ENCODE measurements at regions not wholly inside any gene's neighbourhood (a gene's known extent, or its start where the extent isn't known, plus 50 kb on each side); places are given as distances from the start of the nearest gene placed in this dataset.

DNA sequence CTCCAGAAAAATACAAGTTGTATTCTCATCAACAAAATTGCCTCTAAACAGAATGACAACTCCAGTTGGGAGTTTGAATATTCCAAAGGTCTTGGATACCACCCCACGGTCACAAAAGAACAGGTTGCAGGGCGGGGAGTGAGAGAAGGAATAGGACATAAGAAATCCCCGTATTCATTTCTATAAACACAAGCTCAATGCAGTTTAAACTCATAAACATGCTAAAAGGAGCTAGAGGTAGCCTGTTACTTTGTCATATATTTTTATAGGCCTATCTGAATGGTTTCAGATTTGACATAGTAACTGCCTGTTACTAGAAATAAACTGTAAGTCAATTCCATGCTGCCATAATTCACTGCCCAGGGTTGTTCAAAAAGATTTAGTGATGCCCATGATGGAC, 567.5 kb downstream of the BCL11A start:
- H3K27ac ChIP-seq (ENCODE audit: low read depth in 1 of 2, low read length in 2 of 2), result no peak overlapping the region
- H3K27me3 ChIP-seq (ENCODE audit: control insufficient read depth in 1 of 2, insufficient read depth in 2 of 2, low read length in 1 of 2), result no peaks in the 10 kb centered on the region
- H3K9me3 ChIP-seq (ENCODE audit: control insufficient read depth, low read length), result no peaks in the 10 kb centered on the region
- ATAC-seq (ENCODE audit: low FRiP score) (no peak), DNase-seq (no peak)
- 89 to 92% methylated on average over 3 of the region's 3 CpGs for WGBS, 2 donors
- no peaks in the 10 kb centered on the region for H3K36me3 ChIP-seq (ENCODE audit: control insufficient read depth in 1 of 2, insufficient read depth in 2 of 2, low read length in 1 of 2)
- H3K4me3 ChIP-seq (ENCODE audit: low read length in 2 of 2), result no peak overlapping the region
- no peaks in the 10 kb centered on the region for H3K4me1 ChIP-seq (ENCODE audit: control insufficient read depth in 1 of 2, insufficient read depth in 2 of 2, low read length in 2 of 2)
- intact Hi-C loops (cut with DNase I), result no loop called here

GRCh38 chr2:59974051-59974766, 579.2 kb downstream of the BCL11A start:
- Histone ChIP-seq H3K36me3 (ENCODE audit: control insufficient read depth in 1 of 2, insufficient read depth in 2 of 2, low read length in 1 of 2) (no peaks in the 10 kb centered on the region), H3K4me3 (ENCODE audit: low read length in 2 of 2) (no peak overlapping the region), H3K9me3 (ENCODE audit: control insufficient read depth, low read length) (no peaks in the 10 kb centered on the region), H3K4me1 (ENCODE audit: control insufficient read depth in 1 of 2, insufficient read depth in 2 of 2, low read length in 2 of 2) (no peaks in the 10 kb centered on the region), H3K27ac (ENCODE audit: low read depth in 1 of 2, low read length in 2 of 2) (no peak overlapping the region), H3K27me3 (ENCODE audit: control insufficient read depth in 1 of 2, insufficient read depth in 2 of 2, low read length in 1 of 2) (no peaks in the 10 kb centered on the region)
- DNase-seq (no peak), ATAC-seq (ENCODE audit: low FRiP score) (no peak)
- intact Hi-C loops (cut with DNase I), result no loop called here
- WGBS, 2 donors, result 83 to 84% methylated on average over 4 of the region's 4 CpGs

DNA sequence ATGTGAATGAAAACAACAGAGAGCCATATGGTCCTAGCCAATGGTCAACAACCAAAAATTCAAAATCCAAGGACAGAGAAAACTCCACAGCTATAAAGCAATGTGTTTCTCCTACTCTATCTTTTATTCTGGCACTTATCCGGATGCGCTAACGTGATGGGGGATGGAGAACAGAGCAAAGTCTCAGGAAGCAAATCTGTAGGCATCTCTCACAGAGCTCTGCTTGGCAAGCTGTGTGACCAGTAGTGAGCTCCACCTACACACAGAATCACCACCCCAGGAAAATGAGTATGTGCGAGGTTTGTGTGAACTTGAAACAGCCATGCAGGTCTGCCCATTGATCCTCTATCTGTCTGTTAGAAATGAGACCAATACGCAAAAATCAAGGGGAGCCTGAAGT, 584.3 kb downstream of the BCL11A start:
- no peaks in the 10 kb centered on the region for H3K36me3 ChIP-seq (ENCODE audit: control insufficient read depth in 1 of 2, insufficient read depth in 2 of 2, low read length in 1 of 2)
- H3K27ac ChIP-seq (ENCODE audit: low read depth in 1 of 2, low read length in 2 of 2), result no peak overlapping the region
- no peaks in the 10 kb centered on the region for H3K4me1 ChIP-seq (ENCODE audit: control insufficient read depth in 1 of 2, insufficient read depth in 2 of 2, low read length in 2 of 2)
- H3K9me3 ChIP-seq (ENCODE audit: control insufficient read depth, low read length), result no peaks in the 10 kb centered on the region
- ATAC-seq (ENCODE audit: low FRiP score) (no peak), DNase-seq (no peak)
- no peaks in the 10 kb centered on the region for H3K27me3 ChIP-seq (ENCODE audit: control insufficient read depth in 1 of 2, insufficient read depth in 2 of 2, low read length in 1 of 2)
- 96 to 99% methylated on average over 5 of the region's 5 CpGs for WGBS, 2 donors
- intact Hi-C loops (cut with DNase I), result no loop called here
- H3K4me3 ChIP-seq (ENCODE audit: low read length in 2 of 2), result no peak overlapping the region

DNA sequence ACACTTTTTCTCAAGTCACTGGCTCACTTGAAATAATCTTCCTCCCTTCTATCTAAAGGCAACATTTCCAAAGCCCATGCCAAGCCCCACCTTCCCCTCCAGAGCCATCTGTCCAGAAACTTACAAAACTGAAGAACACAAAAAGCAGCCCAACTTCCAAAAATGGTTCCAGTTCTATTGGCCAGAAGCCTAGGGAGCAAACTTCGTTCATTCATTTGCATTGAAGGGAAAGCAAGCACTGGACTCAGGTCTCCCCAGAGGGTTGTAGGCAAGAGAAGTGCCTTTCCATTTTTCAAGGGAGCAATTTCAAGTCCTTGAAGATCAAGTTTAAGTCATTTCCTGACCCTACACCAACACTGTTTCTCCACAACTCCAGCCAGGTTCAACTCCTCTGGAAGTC, 585.0 kb downstream of the BCL11A start:
- H3K27me3 ChIP-seq (ENCODE audit: control insufficient read depth in 1 of 2, insufficient read depth in 2 of 2, low read length in 1 of 2), result no peaks in the 10 kb centered on the region
- WGBS, 2 donors, result 2 to 8% methylated on average over 1 of the region's 1 CpG
- DNase-seq, result no peak

GRCh38 chr2:59967691-59968090, 585.8 kb downstream of the BCL11A start:
- intact Hi-C loops (cut with DNase I), result no loop called here
- Histone ChIP-seq H3K36me3 (ENCODE audit: control insufficient read depth in 1 of 2, insufficient read depth in 2 of 2, low read length in 1 of 2) (no peaks in the 10 kb centered on the region), H3K27ac (ENCODE audit: low read depth in 1 of 2, low read length in 2 of 2) (no peak overlapping the region), H3K4me1 (ENCODE audit: control insufficient read depth in 1 of 2, insufficient read depth in 2 of 2, low read length in 2 of 2) (no peaks in the 10 kb centered on the region), H3K4me3 (ENCODE audit: low read length in 2 of 2) (no peak overlapping the region), H3K9me3 (ENCODE audit: control insufficient read depth, low read length) (no peaks in the 10 kb centered on the region), H3K27me3 (ENCODE audit: control insufficient read depth in 1 of 2, insufficient read depth in 2 of 2, low read length in 1 of 2) (no peaks in the 10 kb centered on the region)
- no peak for ATAC-seq (ENCODE audit: low FRiP score)
- no peak for DNase-seq
- 94% methylated on average over 3 of the region's 3 CpGs for WGBS, 2 donors

More for the DNA sequence above, 585.0 kb downstream of the BCL11A start:
- H3K27ac ChIP-seq (ENCODE audit: low read depth in 1 of 2, low read length in 2 of 2), result no peak overlapping the region
- intact Hi-C loops (cut with DNase I), result no loop called here
- no peak overlapping the region for H3K4me3 ChIP-seq (ENCODE audit: low read length in 2 of 2)
- H3K9me3 ChIP-seq (ENCODE audit: control insufficient read depth, low read length), result no peaks in the 10 kb centered on the region
- no peaks in the 10 kb centered on the region for H3K36me3 ChIP-seq (ENCODE audit: control insufficient read depth in 1 of 2, insufficient read depth in 2 of 2, low read length in 1 of 2)
- no peaks in the 10 kb centered on the region for H3K4me1 ChIP-seq (ENCODE audit: control insufficient read depth in 1 of 2, insufficient read depth in 2 of 2, low read length in 2 of 2)
- ATAC-seq (ENCODE audit: low FRiP score), result no peak

GRCh38 chr2:59963157-59963556, 590.3 kb downstream of the BCL11A start:
- no peak for DNase-seq

DNA sequence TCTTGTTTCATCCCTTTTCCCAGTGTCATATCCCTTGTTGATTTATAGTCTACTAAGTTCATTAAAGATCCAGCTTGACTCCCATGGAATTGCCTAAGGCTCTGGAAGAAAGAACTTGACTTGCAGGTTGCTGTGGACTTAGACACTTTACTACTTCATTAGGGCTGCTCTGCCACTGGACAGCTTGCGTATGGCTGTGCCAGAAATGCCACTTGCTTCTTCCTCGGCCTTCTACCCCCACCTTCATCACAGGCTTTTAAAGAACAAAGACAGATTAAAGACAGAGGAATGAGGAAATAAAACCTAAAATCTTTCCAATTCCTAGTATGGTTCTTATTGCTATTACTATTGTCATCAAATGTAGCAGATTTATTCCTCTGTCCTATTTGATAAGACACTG, 591.7 kb downstream of the BCL11A start:
- Histone ChIP-seq H3K9me3 (ENCODE audit: control insufficient read depth, low read length) (no peaks in the 10 kb centered on the region), H3K27me3 (ENCODE audit: control insufficient read depth in 1 of 2, insufficient read depth in 2 of 2, low read length in 1 of 2) (no peaks in the 10 kb centered on the region), H3K4me1 (ENCODE audit: control insufficient read depth in 1 of 2, insufficient read depth in 2 of 2, low read length in 2 of 2) (no peaks in the 10 kb centered on the region), H3K4me3 (ENCODE audit: low read length in 2 of 2) (no peak overlapping the region), H3K36me3 (ENCODE audit: control insufficient read depth in 1 of 2, insufficient read depth in 2 of 2, low read length in 1 of 2) (no peaks in the 10 kb centered on the region), H3K27ac (ENCODE audit: low read depth in 1 of 2, low read length in 2 of 2) (no peak overlapping the region)
- ATAC-seq (ENCODE audit: low FRiP score) (no peak), DNase-seq (no peak)
- WGBS, 2 donors, result 77 to 79% methylated on average over 2 of the region's 2 CpGs
- intact Hi-C loops (cut with DNase I), result no loop called here

More at GRCh38 chr2:59963157-59963556, 590.3 kb downstream of the BCL11A start:
- H3K36me3 ChIP-seq (ENCODE audit: control insufficient read depth in 1 of 2, insufficient read depth in 2 of 2, low read length in 1 of 2), result no peaks in the 10 kb centered on the region
- no peaks in the 10 kb centered on the region for H3K9me3 ChIP-seq (ENCODE audit: control insufficient read depth, low read length)
- H3K4me1 ChIP-seq (ENCODE audit: control insufficient read depth in 1 of 2, insufficient read depth in 2 of 2, low read length in 2 of 2), result no peaks in the 10 kb centered on the region
- H3K4me3 ChIP-seq (ENCODE audit: low read length in 2 of 2), result no peak overlapping the region
- no peaks in the 10 kb centered on the region for H3K27me3 ChIP-seq (ENCODE audit: control insufficient read depth in 1 of 2, insufficient read depth in 2 of 2, low read length in 1 of 2)
- H3K27ac ChIP-seq (ENCODE audit: low read depth in 1 of 2, low read length in 2 of 2), result no peak overlapping the region
- intact Hi-C loops (cut with DNase I), result no loop called here
- ATAC-seq (ENCODE audit: low FRiP score), result no peak

DNA sequence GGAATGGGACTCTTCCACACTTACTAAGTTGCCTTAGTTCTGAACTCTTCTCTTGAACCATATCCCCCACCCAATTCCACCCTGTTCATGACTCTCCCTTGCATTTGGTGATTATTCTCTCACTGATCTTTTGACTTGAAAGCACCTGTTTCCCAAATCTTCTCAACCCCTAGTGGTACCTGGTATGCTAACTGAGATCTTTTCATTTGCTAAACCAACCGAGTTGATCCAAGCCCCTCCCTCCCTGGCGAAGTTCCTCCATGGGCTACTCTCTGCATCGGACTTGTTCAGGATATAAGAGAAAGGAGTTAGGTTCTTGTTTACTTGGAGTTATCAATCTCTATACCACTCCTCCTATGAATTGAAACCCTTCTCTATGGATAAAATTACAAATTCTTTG, 593.5 kb downstream of the BCL11A start:
- 49 to 55% methylated on average over 3 of the region's 3 CpGs for WGBS, 2 donors
- H3K4me3 ChIP-seq (ENCODE audit: low read length in 2 of 2), result no peak overlapping the region
- ATAC-seq (ENCODE audit: low FRiP score) (no peak), DNase-seq (no peak)
- no peaks in the 10 kb centered on the region for H3K27me3 ChIP-seq (ENCODE audit: control insufficient read depth in 1 of 2, insufficient read depth in 2 of 2, low read length in 1 of 2)
- H3K36me3 ChIP-seq (ENCODE audit: control insufficient read depth in 1 of 2, insufficient read depth in 2 of 2, low read length in 1 of 2), result no peaks in the 10 kb centered on the region
- no peaks in the 10 kb centered on the region for H3K4me1 ChIP-seq (ENCODE audit: control insufficient read depth in 1 of 2, insufficient read depth in 2 of 2, low read length in 2 of 2)
- no peaks in the 10 kb centered on the region for H3K9me3 ChIP-seq (ENCODE audit: control insufficient read depth, low read length)
- H3K27ac ChIP-seq (ENCODE audit: low read depth in 1 of 2, low read length in 2 of 2), result no peak overlapping the region
- intact Hi-C loops (cut with DNase I), result no loop called here

- Histone ChIP-seq H3K4me3 (ENCODE audit: low read length in 2 of 2) (no peak overlapping the region), H3K4me1 (ENCODE audit: control insufficient read depth in 1 of 2, insufficient read depth in 2 of 2, low read length in 2 of 2) (no peaks in the 10 kb centered on the region), H3K27ac (ENCODE audit: low read depth in 1 of 2, low read length in 2 of 2) (no peak overlapping the region), H3K9me3 (ENCODE audit: control insufficient read depth, low read length) (no peaks in the 10 kb centered on the region), H3K27me3 (ENCODE audit: control insufficient read depth in 1 of 2, insufficient read depth in 2 of 2, low read length in 1 of 2) (no peaks in the 10 kb centered on the region), H3K36me3 (ENCODE audit: control insufficient read depth in 1 of 2, insufficient read depth in 2 of 2, low read length in 1 of 2) (no peaks in the 10 kb centered on the region)
- intact Hi-C loops (cut with DNase I), result no loop called here
- 84 to 90% methylated on average over 1 of the region's 1 CpG for whole genome bisulfite sequencing, 2 donors
- ATAC-seq (ENCODE audit: low FRiP score) (no peak), DNase-seq (no peak)
Observed at GRCh38 chr2:59957504-59957903, 596.0 kb downstream of the BCL11A start.
